NT2/D1 (cell line): ENCODE measurements at regions not wholly inside any gene's neighbourhood (a gene's known extent, or its start where the extent isn't known, plus 50 kb on each side); places are given as distances from the start of the nearest gene placed in this dataset.
"Not testable (repeated sequence)": the region's sequence is repeated elsewhere in the genome, so short reads cannot be mapped to it uniquely, and the experiment has no call there.

ENCODE experiments used
- DNase-seq: peaks from one replicate; pipeline ENCODE4 v3.0.0-alpha.2; 2011; ENCODE audit warnings: low read depth, low spot score
- H3K27me3 ChIP-seq: 2 replicates; pipeline ENCODE4 v1.6.0; 2011; ENCODE audit warnings: mild to moderate bottlenecking; ENCODE audit not compliant: insufficient read length, insufficient read depth
- H3K36me3 ChIP-seq: 2 replicates; pipeline ENCODE4 v1.6.1; 2011; ENCODE audit warnings: mild to moderate bottlenecking, low read length, mixed read lengths; ENCODE audit not compliant: insufficient read depth, insufficient read length
- H3K4me1 ChIP-seq: 2 replicates; pipeline ENCODE4 v1.5.1; 2011; ENCODE audit not compliant: insufficient read depth, insufficient read length
- H3K4me3 ChIP-seq: 2 replicates; pipeline ENCODE4 v1.5.1; 2011; ENCODE audit warnings: low read depth; ENCODE audit not compliant: insufficient read length
- H3K9ac ChIP-seq: 2 replicates; pipeline ENCODE4 v1.6.0; 2011; ENCODE audit warnings: low read depth; ENCODE audit not compliant: insufficient read length
- H3K9me3 ChIP-seq: 2 replicates; pipeline ENCODE4 v1.5.1; 2011; ENCODE audit warnings: mild to moderate bottlenecking, low read length; ENCODE audit not compliant: insufficient read depth
- SUZ12 ChIP-seq: IDR thresholded peaks from 2 replicates; pipeline ENCODE4 v1.6.1; 2011; ENCODE audit not compliant: insufficient read length, insufficient read depth; ENCODE audit errors: extremely low read depth
- YY1 ChIP-seq: IDR thresholded peaks from 2 replicates; pipeline ENCODE4 v1.6.1; 2011; ENCODE audit not compliant: insufficient read length, insufficient read depth
- ZNF274 ChIP-seq: IDR thresholded peaks from 2 replicates; pipeline ENCODE4 v1.6.1; 2011; ENCODE audit warnings: mild to moderate bottlenecking, low read depth, low read length

DNA sequence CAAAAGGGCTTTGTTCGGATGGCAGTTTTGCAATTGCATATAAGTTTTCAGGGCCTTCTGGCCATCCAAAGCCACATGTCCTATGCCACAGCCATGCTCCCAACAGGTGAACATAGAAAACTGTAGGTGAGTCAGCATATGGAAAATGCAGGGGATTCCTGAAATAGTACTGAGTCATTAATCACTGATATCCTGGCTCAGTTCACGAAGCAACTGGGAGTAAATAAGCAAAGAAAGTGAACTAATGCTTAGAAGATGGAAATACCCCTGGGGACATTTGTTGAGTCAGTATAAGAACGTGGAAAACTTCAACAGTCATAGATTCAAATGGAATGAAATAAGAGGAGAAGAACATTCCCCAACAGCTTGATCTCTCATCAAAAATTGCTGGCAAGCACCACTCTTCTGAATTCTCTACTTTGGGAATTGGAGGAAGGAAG is 148.9 kb upstream of the RUNX1 start:
- Histone ChIP-seq H3K36me3 (no peaks in the 10 kb centered on the region), H3K9ac (no peak overlapping the region), H3K9me3 (no peaks in the 10 kb centered on the region), H3K27me3 (no peaks in the 10 kb centered on the region), H3K4me1 (no peaks in the 10 kb centered on the region), H3K4me3 (no peak overlapping the region)
- no peak for DNase-seq
- TF ChIP-seq YY1 (no peak), SUZ12 (no peak), ZNF274 (no peak)

DNA sequence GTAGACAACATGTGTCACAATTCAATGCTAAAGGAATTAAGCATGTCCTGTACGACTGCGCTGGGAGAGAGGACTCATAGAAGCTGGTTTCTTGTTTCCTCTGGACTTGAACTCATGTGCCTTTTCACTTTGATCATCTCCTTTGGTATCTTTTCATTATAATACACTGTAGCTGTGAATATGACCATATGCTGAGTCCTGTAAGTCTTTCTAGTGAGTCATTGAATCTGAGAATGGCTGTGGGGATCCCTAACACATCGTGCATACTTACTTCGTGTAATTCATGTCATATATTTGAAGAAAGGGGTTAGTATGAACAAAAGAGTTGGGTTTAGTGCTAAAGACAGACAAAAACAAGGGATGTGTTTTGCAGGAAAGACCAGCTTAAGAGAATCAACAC is 148.1 kb upstream of the RUNX1 start:
- Histone ChIP-seq H3K27me3 (no peaks in the 10 kb centered on the region), H3K9me3 (no peaks in the 10 kb centered on the region), H3K36me3 (no peaks in the 10 kb centered on the region), H3K4me1 (no peaks in the 10 kb centered on the region), H3K4me3 (no peak overlapping the region), H3K9ac (no peak overlapping the region)
- no peak for TF ChIP-seq YY1
- DNase-seq, result no peak

DNA sequence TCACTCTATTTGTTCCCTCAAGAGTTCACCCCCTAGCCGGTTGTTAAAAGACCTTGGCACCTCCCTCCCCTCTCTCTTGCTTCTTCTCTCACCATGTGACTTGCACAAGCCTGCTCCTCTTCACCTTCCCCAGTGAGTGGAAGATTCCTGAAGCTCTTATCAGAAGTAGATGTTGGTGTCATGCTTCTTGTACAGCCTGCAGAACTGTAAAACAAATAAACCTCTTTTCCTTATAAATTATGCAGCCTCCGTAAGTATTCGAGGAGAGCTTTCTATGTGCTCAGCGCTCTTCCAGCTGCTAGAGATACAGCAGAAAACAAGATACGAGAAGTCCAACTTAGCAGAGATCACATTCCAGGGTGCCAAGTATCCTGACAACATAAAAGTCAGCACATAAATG is 147.0 kb upstream of the RUNX1 start:
- Histone ChIP-seq H3K9ac (no peak overlapping the region), H3K27me3 (no peaks in the 10 kb centered on the region), H3K4me3 (no peak overlapping the region), H3K4me1 (no peaks in the 10 kb centered on the region), H3K9me3 (no peaks in the 10 kb centered on the region), H3K36me3 (no peaks in the 10 kb centered on the region)
- DNase-seq, result no peak
- TF ChIP-seq YY1 (no peak), SUZ12 (no peak), ZNF274 (no peak)

DNA sequence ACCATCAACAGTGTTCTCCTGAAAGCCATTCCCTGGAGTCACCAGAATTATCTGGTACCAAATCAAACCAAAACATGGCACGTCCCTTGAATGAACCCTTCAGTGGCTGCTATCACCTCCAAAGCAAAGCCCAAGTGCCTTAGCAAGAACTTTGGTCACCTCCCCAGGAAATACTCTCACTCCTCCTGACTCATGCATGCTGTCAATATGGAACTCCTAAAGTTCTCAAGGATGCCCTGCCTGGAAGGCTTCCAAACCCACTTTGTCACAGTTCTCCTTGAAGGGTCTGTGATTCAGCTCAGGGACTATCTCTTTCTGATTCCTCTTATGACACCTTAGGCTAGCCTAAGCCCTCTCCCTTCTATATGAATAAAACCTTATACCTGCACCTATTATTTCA is 146.1 kb upstream of the RUNX1 start:
- no peak for DNase-seq
- Histone ChIP-seq H3K4me3 (no peak overlapping the region), H3K9ac (no peak overlapping the region), H3K36me3 (no peaks in the 10 kb centered on the region), H3K4me1 (no peaks in the 10 kb centered on the region), H3K27me3 (no peaks in the 10 kb centered on the region), H3K9me3 (no peaks in the 10 kb centered on the region)
- TF ChIP-seq SUZ12, result no peak
- TF ChIP-seq ZNF274, result no peak
- no peak for TF ChIP-seq YY1

DNA sequence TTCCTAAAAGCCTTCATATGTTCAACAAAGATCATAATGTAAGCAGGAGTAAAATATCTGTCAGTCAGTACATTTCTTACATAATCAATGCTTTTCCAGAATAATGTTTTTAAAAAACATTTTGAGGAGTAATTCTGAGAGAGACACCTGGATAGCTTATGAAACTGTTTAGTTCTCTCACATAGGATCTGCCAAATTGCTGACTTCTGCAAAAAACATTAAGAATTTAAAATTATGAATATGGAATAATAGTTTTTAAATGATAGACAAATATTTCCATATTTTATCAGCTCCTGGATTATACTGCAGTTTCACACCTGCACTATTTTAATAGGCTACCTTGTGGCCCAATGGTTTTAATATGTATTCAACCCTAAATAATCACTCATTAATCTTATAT is 142.7 kb upstream of the RUNX1 start:
- H3K36me3 ChIP-seq, result no peaks in the 10 kb centered on the region
- H3K27me3 ChIP-seq, result no peaks in the 10 kb centered on the region
- no peak for DNase-seq
- TF ChIP-seq YY1 (no peak), ZNF274 (no peak), SUZ12 (no peak)
- no peak overlapping the region for H3K9ac ChIP-seq
- no peak overlapping the region for H3K4me3 ChIP-seq
- H3K9me3 ChIP-seq, result no peaks in the 10 kb centered on the region
- no peaks in the 10 kb centered on the region for H3K4me1 ChIP-seq

DNA sequence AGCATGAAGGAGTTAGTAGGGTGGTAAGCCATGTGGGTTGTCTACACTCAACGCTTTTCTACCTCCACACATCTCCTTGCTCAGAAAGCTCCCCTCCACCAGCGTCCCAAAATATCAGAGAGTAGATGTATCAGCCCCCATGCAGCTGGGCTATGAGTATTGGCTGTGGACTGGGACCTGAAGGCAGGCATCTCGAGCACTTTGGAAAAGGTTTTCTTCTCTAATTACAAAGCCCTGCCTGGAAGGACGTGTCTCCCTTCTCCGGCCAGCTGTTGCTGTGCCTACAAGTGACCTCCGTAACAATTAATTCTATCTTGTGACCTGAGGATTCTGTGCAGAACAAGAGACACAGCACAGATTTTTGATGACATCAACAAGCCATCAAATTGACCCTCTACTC is 142.0 kb upstream of the RUNX1 start:
- TF ChIP-seq YY1 (no peak), ZNF274 (no peak), SUZ12 (no peak)
- Histone ChIP-seq H3K36me3 (no peaks in the 10 kb centered on the region), H3K27me3 (no peaks in the 10 kb centered on the region), H3K9ac (no peak overlapping the region), H3K9me3 (no peaks in the 10 kb centered on the region), H3K4me1 (no peaks in the 10 kb centered on the region), H3K4me3 (no peak overlapping the region)
- no peak for DNase-seq

DNA sequence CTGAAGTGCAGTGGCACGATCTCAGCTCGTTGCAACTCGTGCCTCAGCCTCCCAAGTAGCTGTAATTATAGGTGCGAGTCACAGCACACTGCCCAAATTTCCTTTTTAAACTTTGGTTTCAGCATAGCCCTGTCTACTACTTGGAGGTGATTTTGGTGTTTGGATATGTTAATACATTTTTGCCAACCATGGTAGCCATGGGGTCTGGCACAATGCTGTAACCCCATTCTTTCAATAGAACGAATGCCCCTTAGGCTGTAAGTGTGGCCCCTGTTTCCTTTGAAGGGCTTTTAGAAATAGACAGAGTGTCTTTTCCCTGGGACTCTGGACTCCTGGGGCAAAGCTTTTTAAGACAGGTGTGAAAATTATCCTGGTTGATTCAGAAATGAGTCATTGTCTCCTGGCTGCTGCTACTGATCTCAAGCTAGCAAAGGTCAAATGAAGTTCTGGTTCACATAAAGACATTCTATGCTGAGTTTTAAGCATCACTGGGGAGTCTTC is 141.1 kb upstream of the RUNX1 start:
- no peak for DNase-seq
- Histone ChIP-seq H3K9ac (no peak overlapping the region), H3K4me1 (no peaks in the 10 kb centered on the region), H3K27me3 (no peaks in the 10 kb centered on the region), H3K4me3 (no peak overlapping the region), H3K36me3 (no peaks in the 10 kb centered on the region), H3K9me3 (no peaks in the 10 kb centered on the region)
- TF ChIP-seq YY1, result no peak
- TF ChIP-seq ZNF274, result no peak
- no peak for TF ChIP-seq SUZ12

DNA sequence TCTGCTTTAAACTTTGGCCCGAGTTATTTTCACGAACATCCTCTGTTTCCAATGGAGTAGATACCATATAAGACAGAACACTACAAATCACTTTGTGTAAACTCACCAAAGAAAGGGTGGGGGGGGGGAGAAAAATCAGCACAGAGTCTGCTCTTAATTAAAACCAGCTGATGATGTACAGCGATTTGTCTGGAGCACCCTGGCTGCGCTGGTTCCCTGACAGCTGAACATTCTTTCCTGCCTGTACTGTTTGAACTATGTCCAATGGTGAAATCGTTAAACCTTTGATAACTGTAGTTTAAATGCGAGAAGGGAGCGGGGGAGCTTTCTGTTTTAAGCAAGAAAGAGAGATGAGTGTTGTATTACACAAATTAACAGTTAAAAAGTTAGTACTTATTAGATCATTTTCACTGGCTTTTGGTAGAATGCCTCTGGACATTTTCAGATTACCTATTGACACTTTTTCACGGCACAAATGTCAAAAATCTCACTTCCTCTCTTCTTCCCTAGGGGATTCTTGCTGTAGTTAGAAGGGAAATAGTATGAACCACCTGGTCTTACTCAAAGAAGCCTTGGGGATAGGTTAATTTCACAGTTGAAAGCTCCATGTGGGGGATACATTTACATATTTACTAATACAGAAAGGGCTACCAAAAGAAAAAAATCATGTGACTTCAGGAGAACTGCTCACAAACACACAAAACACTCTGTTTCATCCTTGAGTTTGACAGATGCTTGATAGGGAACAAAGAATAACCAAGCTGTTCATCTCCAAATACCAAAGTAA is 140.2 kb upstream of the RUNX1 start:
- no peaks in the 10 kb centered on the region for H3K4me1 ChIP-seq
- no peak overlapping the region for H3K9ac ChIP-seq
- no peak overlapping the region for H3K4me3 ChIP-seq
- no peaks in the 10 kb centered on the region for H3K9me3 ChIP-seq
- no peak for DNase-seq
- TF ChIP-seq ZNF274 (no peak), SUZ12 (no peak), YY1 (no peak)
- no peaks in the 10 kb centered on the region for H3K36me3 ChIP-seq
- no peaks in the 10 kb centered on the region for H3K27me3 ChIP-seq

DNA sequence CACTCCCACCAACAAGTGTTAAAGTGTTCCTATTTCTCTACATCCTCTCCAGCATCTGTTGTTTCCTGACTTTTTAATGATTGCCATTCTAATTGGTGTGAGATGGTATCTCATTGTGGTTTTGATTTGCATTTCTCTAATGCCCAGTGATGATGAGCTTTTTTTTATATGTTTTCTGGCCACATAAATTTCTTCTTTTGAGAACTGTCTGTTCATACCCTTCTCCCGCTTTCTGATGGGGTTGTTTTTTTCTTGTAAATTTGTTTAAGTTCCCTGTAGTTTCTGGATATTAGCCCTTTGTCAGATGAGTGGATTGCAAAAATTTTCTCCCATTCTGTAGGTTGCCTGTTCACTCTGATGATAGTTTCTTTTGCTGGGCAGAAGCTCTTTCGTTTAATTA is 134.3 kb upstream of the RUNX1 start:
- not testable (repeated sequence) for H3K36me3 ChIP-seq, H3K9ac ChIP-seq, H3K4me1 ChIP-seq, H3K4me3 ChIP-seq, DNase-seq, H3K9me3 ChIP-seq, H3K27me3 ChIP-seq
